ENCODE measurements at regions not wholly inside any gene's neighbourhood (a gene's known extent, or its start where the extent isn't known, plus 50 kb on each side); places are given as distances from the start of the nearest gene placed in this dataset.

GRCh38 chr6:102407886-102408741 lies 1014.6 kb downstream of the GRIK2 start:
- H3K27me3 Mint-ChIP-seq, result no peaks in the 10 kb centered on the region
- no peaks in the 10 kb centered on the region for H3K4me1 Mint-ChIP-seq
- no peak overlapping the region for H3K4me3 Mint-ChIP-seq
- peaks cover 5 to 7% of the 10 kb centered on the region in 2 donors for H3K9me3 Mint-ChIP-seq
- H3K27ac Mint-ChIP-seq, result no peak overlapping the region
- DNase-seq (no peak), ATAC-seq (no peak)

- Mint-ChIP-seq H3K27me3 (no peaks in the 10 kb centered on the region), H3K9me3 (peaks cover 5 to 7% of the 10 kb centered on the region in 2 donors), H3K27ac (no peak overlapping the region), H3K4me1 (no peaks in the 10 kb centered on the region), H3K4me3 (no peak overlapping the region)
- ATAC-seq (no peak), DNase-seq (no peak)
Measured at GRCh38 chr6:102405860-102406259, 1012.4 kb downstream of the GRIK2 start.

- no peaks in the 10 kb centered on the region for H3K4me1 Mint-ChIP-seq
- no peak overlapping the region for H3K27ac Mint-ChIP-seq
- H3K9me3 Mint-ChIP-seq, result peaks cover 10 to 15% of the 10 kb centered on the region in 2 donors
- no peak for ATAC-seq
- H3K27me3 Mint-ChIP-seq, result no peaks in the 10 kb centered on the region
- DNase-seq, result no peak
- H3K4me3 Mint-ChIP-seq, result no peak overlapping the region
Measured at GRCh38 chr6:102402635-102403329, 1009.3 kb downstream of the GRIK2 start.

- Mint-ChIP-seq H3K27ac (no peak overlapping the region), H3K4me1 (no peaks in the 10 kb centered on the region), H3K4me3 (no peak overlapping the region), H3K9me3 (peaks cover 6 to 8% of the 10 kb centered on the region in 2 donors), H3K27me3 (no peaks in the 10 kb centered on the region)
- no peak for DNase-seq
- ATAC-seq, result no peak
Measured at GRCh38 chr6:102398788-102399390, 1005.4 kb downstream of the GRIK2 start.

GRCh38 chr6:102390541-102390940 lies 997.0 kb downstream of the GRIK2 start:
- Mint-ChIP-seq H3K4me1 (no peaks in the 10 kb centered on the region), H3K9me3 (peaks cover 0 to 12% of the 10 kb centered on the region in 2 donors), H3K4me3 (no peak overlapping the region), H3K27ac (no peak overlapping the region), H3K27me3 (no peaks in the 10 kb centered on the region)
- DNase-seq (no peak), ATAC-seq (peak; percentile 23)

GRCh38 chr6:102389994-102390393 lies 996.5 kb downstream of the GRIK2 start:
- Mint-ChIP-seq H3K4me3 (no peak overlapping the region), H3K4me1 (no peaks in the 10 kb centered on the region), H3K9me3 (peaks cover 0 to 12% of the 10 kb centered on the region in 2 donors), H3K27me3 (no peaks in the 10 kb centered on the region), H3K27ac (no peak overlapping the region)
- no peak for DNase-seq
- ATAC-seq, result no peak

- Mint-ChIP-seq H3K9me3 (peaks cover 0 to 12% of the 10 kb centered on the region in 2 donors), H3K27ac (no peak overlapping the region), H3K4me1 (no peaks in the 10 kb centered on the region), H3K27me3 (no peaks in the 10 kb centered on the region), H3K4me3 (no peak overlapping the region)
- DNase-seq (no peak), ATAC-seq (no peak)
Measured at GRCh38 chr6:102387326-102388033, 994.0 kb downstream of the GRIK2 start.

- H3K27me3 Mint-ChIP-seq, result no peaks in the 10 kb centered on the region
- no peaks in the 10 kb centered on the region for H3K4me1 Mint-ChIP-seq
- H3K27ac Mint-ChIP-seq, result no peak overlapping the region
- no peak overlapping the region for H3K4me3 Mint-ChIP-seq
- no peaks in the 10 kb centered on the region for H3K9me3 Mint-ChIP-seq
- DNase-seq (no peak), ATAC-seq (no peak)
Measured at GRCh38 chr6:102381203-102381602, 987.7 kb downstream of the GRIK2 start.

- Mint-ChIP-seq H3K9me3 (peaks cover 0 to 7% of the 10 kb centered on the region in 2 donors), H3K27ac (no peak overlapping the region), H3K27me3 (no peaks in the 10 kb centered on the region), H3K4me1 (no peaks in the 10 kb centered on the region), H3K4me3 (no peak overlapping the region)
- ATAC-seq (no peak), DNase-seq (no peak)
Measured at GRCh38 chr6:102356170-102356569, 962.7 kb downstream of the GRIK2 start.

GRCh38 chr6:102355578-102355977 lies 962.1 kb downstream of the GRIK2 start:
- Mint-ChIP-seq H3K27me3 (no peaks in the 10 kb centered on the region), H3K9me3 (peaks cover 0 to 7% of the 10 kb centered on the region in 2 donors), H3K4me1 (no peaks in the 10 kb centered on the region), H3K4me3 (no peak overlapping the region), H3K27ac (no peak overlapping the region)
- no peak for ATAC-seq
- no peak for DNase-seq

GRCh38 chr6:102352552-102352951 lies 959.0 kb downstream of the GRIK2 start:
- Mint-ChIP-seq H3K27ac (no peak overlapping the region), H3K27me3 (no peaks in the 10 kb centered on the region), H3K4me3 (no peak overlapping the region), H3K9me3 (peaks cover 0 to 11% of the 10 kb centered on the region in 2 donors), H3K4me1 (no peaks in the 10 kb centered on the region)
- ATAC-seq (no peak), DNase-seq (no peak)

GRCh38 chr6:102344769-102345168 lies 951.3 kb downstream of the GRIK2 start:
- no peak for ATAC-seq
- Mint-ChIP-seq H3K27me3 (no peaks in the 10 kb centered on the region), H3K4me1 (no peaks in the 10 kb centered on the region), H3K27ac (no peak overlapping the region), H3K4me3 (no peak overlapping the region), H3K9me3 (peaks cover 0 to 4% of the 10 kb centered on the region in 2 donors)
- no peak for DNase-seq

GRCh38 chr6:102340311-102340710 lies 946.8 kb downstream of the GRIK2 start:
- Mint-ChIP-seq H3K27ac (no peak overlapping the region), H3K9me3 (no peaks in the 10 kb centered on the region), H3K27me3 (no peaks in the 10 kb centered on the region), H3K4me3 (no peak overlapping the region), H3K4me1 (no peaks in the 10 kb centered on the region)
- DNase-seq, result no peak
- ATAC-seq, result no peak

GRCh38 chr6:102333736-102334135 lies 940.2 kb downstream of the GRIK2 start:
- DNase-seq (no peak), ATAC-seq (no peak)
- Mint-ChIP-seq H3K27me3 (no peaks in the 10 kb centered on the region), H3K27ac (no peak overlapping the region), H3K9me3 (peaks cover 0 to 5% of the 10 kb centered on the region in 2 donors), H3K4me1 (no peaks in the 10 kb centered on the region), H3K4me3 (no peak overlapping the region)

- H3K4me3 Mint-ChIP-seq, result no peak overlapping the region
- ATAC-seq (no peak), DNase-seq (no peak)
- H3K4me1 Mint-ChIP-seq, result no peaks in the 10 kb centered on the region
- peaks cover 4% of the 10 kb centered on the region in 2 donors for H3K9me3 Mint-ChIP-seq
- no peaks in the 10 kb centered on the region for H3K27me3 Mint-ChIP-seq
- no peak overlapping the region for H3K27ac Mint-ChIP-seq
Measured at GRCh38 chr6:102327697-102328225, 934.3 kb downstream of the GRIK2 start.

Measured in stimulated activated naive CD8-positive, alpha-beta T cell treated with anti-CD3 and anti-CD28 coated beads, Interleukin-15, amount 100 ng/mL, for 72 hours (primary cell).